ENCODE measurements at regions not wholly inside any gene's neighbourhood (a gene's known extent, or its start where the extent isn't known, plus 50 kb on each side); places are given as distances from the start of the nearest gene placed in this dataset.

DNA sequence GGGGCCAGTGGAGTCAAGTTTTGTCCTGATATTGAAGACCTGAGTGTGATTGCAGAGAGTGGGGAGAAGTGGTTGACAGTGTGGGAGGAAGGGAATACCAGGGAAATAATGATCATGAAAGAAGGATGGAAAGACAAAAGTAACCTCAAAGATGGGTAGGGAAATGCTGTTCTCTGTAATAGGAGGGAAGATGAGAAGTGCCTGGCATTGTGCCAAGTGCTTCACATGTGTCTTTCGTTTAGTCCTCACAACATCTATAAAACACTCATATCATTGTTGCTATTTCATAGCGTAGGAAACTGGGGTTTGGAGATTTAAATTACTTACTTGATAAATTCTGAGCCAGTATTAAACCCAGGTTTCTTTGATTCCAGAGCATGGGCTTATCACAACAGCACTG is 472.3 kb downstream of the LRRC70 start:
- Histone ChIP-seq H4K20me1 (ENCODE audit: control insufficient read depth, insufficient read depth, insufficient read length) (no peaks in the 10 kb centered on the region), H3K4me1 (ENCODE audit: insufficient read depth, low read length) (no peaks in the 10 kb centered on the region), H3K4ac (ENCODE audit: low read depth, low read length) (no peak overlapping the region), H3K9ac (ENCODE audit: extremely low read depth, insufficient read length, low read length) (no peak overlapping the region), H3K27ac (ENCODE audit: insufficient read length, low read depth, low read length) (no peak overlapping the region), H3K9me3 (ENCODE audit: control insufficient read depth, low read depth, low read length) (no peaks in the 10 kb centered on the region), H2BK5ac (ENCODE audit: insufficient read length, low read length) (no peak overlapping the region), H2BK15ac (ENCODE audit: low read depth, low read length) (no peak overlapping the region), H4K91ac (ENCODE audit: insufficient read length, low read depth, low read length) (no peak overlapping the region), H3K14ac (ENCODE audit: insufficient read depth, low read length) (no peak overlapping the region), H4K5ac (ENCODE audit: insufficient read length, low read depth, low read length) (no peak overlapping the region), H2BK20ac (ENCODE audit: low read depth, low read length, poor library complexity, severe bottlenecking) (no peak overlapping the region), H2BK12ac (ENCODE audit: insufficient read length, low read depth, low read length) (no peak overlapping the region), H2AK5ac (ENCODE audit: insufficient read length, low read length) (no peak overlapping the region), H3K18ac (ENCODE audit: insufficient read length, low read depth, low read length) (no peak overlapping the region), H3K23ac (ENCODE audit: insufficient read length, low read depth, low read length) (no peak overlapping the region), H3K4me2 (ENCODE audit: insufficient read depth, insufficient read length, low read length) (no peak overlapping the region), H3K27me3 (ENCODE audit: insufficient read depth, low read length) (no peaks in the 10 kb centered on the region), H3K79me1 (ENCODE audit: insufficient read depth, low read depth, low read length, poor library complexity, severe bottlenecking) (no peaks in the 10 kb centered on the region), H3K79me2 (ENCODE audit: insufficient read depth, low read length) (no peaks in the 10 kb centered on the region), H3T11ph (ENCODE audit: low read length) (no peak overlapping the region), H4K8ac (replicated peaks; ENCODE audit: insufficient read length, low read depth, low read length) (no peak overlapping the region), H3K56ac (ENCODE audit: insufficient read length, low read depth, low read length) (no peak overlapping the region), H2BK120ac (ENCODE audit: low read depth, low read length, poor library complexity, severe bottlenecking) (no peak overlapping the region), H2AFZ (ENCODE audit: low read length) (no peak overlapping the region), H3K23me2 (ENCODE audit: insufficient read length, low read depth, low read length, poor library complexity, severe bottlenecking) (no peaks in the 10 kb centered on the region)
- TF ChIP-seq, protein P1, sequence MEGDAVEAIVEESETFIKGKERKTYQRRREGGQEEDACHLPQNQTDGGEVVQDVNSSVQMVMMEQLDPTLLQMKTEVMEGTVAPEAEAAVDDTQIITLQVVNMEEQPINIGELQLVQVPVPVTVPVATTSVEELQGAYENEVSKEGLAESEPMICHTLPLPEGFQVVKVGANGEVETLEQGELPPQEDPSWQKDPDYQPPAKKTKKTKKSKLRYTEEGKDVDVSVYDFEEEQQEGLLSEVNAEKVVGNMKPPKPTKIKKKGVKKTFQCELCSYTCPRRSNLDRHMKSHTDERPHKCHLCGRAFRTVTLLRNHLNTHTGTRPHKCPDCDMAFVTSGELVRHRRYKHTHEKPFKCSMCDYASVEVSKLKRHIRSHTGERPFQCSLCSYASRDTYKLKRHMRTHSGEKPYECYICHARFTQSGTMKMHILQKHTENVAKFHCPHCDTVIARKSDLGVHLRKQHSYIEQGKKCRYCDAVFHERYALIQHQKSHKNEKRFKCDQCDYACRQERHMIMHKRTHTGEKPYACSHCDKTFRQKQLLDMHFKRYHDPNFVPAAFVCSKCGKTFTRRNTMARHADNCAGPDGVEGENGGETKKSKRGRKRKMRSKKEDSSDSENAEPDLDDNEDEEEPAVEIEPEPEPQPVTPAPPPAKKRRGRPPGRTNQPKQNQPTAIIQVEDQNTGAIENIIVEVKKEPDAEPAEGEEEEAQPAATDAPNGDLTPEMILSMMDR (conservative IDR thresholded peaks at IDR 0.05), result no peak
- H3K4me3 Mint-ChIP-seq, result no peak overlapping the region
- no CpG with 5 or more reads among the region's 2 CpGs for WGBS (ENCODE audit: extremely low coverage, insufficient read length, low lambda C conversion rate)
- H3K36me3 Mint-ChIP-seq (ENCODE audit: insufficient read depth in 1 of 3, low read depth in 3 of 3), result no peaks in the 10 kb centered on the region; a peak in 1 of 7 replicates
- H3K4me1 Mint-ChIP-seq, result peaks cover 9 to 12% of the 10 kb centered on the region in 2 experiments
- H3K27me3 Mint-ChIP-seq (ENCODE audit: low read depth), result no peaks in the 10 kb centered on the region
- DNase-seq, result no peak
- H3K27ac Mint-ChIP-seq, result no peak overlapping the region
- H3K9me3 Mint-ChIP-seq, result no peaks in the 10 kb centered on the region

Measured in H9 (cell line).